HG03378 (cell line): ENCODE measurements at regions not wholly inside any gene's neighbourhood (a gene's known extent, or its start where the extent isn't known, plus 50 kb on each side); places are given as distances from the start of the nearest gene placed in this dataset.

ENCODE experiments used
- ATAC-seq: cut with Tn5 transposase; IDR thresholded peaks from one replicate; pipeline ENCODE4 v1.9.1; 2021; ENCODE audit warnings: mild to moderate bottlenecking, moderate library complexity; ENCODE audit not compliant: unreplicated experiment

- no peak for ATAC-seq
Measured at GRCh38 chr6:119587537-119587936, 238.0 kb upstream of the MAN1A1 start.

DNA sequence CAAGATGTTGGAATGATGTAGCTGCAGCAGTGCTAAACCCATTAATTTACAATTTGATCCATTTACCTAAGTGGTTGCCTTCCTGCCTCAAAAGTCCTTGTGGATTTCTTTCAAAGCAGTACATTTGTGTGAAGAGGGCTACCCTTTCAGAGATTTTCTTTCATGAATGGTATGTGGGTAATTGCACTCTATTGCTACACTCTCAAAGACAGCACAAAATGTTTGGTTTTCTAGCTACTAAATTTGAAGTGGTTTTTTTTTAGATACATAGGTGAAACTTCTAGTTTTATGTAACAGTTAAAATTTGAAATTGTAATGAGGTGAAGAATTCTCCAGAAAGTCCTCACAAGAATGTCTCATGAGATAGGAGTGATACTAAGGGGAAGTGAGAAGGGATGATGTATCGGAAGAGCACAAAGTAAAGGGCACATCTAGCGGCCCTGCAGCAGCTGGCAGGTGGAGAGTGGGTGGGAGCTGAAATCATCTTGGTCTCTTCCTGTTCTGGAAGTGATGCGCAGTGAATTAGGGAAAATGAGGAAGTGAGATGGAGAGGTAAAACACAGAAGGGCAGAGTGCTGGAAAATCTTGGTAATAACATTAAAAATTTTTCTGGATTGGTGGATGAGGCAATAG is 236.8 kb upstream of the MAN1A1 start:
- peak; percentile 93 for ATAC-seq

DNA sequence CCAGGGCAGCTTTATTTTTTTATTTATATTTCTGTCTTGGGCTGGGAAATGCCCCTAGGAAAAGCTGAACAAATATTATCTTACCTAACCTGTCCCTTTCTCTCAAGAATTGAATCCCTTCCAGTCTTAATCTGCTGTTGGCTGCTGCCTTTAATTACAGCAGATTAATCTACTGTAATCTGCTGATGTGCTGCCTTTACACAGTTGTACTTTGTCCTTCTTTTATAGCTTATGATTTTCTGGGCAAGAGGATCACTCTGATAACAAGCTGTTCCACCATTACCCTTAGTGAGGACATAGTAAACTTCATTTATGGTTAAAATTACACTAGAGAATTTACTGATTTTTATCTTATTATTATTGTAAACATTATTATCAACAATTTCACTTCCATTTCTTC is 234.5 kb upstream of the MAN1A1 start:
- no peak for ATAC-seq

DNA sequence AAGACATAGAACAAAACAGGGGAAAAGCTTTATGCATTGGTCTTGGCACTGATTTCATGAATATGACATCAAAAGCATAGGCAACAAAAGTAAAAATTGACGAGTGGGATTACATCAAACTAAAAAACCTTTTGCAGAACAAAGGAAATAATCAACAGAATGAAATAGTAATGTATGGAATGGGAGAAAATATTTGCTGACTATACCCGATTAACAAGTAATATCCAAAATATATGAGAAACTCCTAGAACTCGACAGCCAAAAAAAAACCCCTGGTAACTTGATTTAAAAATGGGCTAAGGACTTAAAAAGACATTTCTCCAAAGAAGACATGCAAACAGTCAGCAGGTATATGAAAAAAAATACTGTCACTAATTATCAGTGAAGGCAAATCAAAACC is 231.7 kb upstream of the MAN1A1 start:
- ATAC-seq: no peak

DNA sequence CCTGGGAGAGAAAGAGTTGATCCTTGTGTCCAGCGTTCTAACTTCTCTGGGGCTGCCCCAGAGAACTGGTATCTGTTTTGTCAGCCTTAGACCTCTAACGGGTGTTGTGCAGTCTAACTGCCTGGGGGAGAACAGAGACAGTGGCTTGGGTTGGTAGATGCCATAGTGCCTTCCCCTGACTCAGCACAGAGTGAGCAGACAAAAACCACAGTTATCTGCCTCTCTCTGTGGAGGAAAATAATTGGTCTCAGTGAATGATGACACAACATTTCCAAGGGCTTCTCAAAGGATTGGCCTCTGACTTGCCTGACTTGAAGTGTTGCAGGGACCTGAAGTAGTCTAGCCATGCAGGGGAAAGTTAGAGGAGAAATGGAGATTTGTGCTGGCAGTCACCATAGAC is 226.2 kb upstream of the MAN1A1 start:
- ATAC-seq: no peak

DNA sequence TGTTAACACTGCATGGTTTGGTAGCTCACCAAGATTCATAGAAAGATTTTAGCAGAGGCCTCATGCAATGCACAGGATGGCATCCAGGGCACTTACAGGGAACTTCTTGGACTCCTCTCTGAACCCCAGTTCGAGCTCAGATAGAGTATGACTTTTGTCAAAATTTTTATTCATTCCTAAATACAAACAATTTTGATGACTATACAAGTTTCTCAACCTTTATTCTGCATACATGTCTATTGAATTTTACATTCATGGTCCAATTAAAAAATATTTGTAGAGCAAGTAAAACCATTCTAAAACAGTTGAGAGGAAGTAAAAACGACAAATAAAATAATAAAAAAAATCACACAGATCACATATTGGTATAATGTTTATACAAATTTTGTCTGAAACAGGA is 219.0 kb upstream of the MAN1A1 start:
- ATAC-seq: no peak

- no peak for ATAC-seq
Measured at GRCh38 chr6:119566546-119567260, 217.1 kb upstream of the MAN1A1 start.

DNA sequence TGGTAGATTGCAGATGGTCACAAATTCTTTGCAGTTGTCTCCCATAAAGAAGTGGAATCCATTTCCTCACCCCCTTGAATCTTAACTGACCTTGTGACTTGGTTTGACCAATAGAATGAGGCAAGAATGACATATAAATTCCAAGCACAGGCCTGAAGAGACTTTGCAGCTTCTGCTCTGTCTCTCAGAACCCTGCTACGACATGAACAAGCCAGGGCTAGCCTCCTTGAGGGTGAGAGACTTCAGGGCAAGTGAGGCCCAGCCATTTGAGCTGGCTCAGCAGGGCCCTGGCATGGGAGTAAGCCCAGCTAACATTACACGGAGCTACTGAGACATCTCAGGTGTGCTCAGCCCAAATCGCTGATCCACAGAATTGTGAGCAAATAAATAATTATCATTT is 216.3 kb upstream of the MAN1A1 start:
- no peak for ATAC-seq

GRCh38 chr6:119562168-119562567 is 212.6 kb upstream of the MAN1A1 start:
- ATAC-seq: no peak

DNA sequence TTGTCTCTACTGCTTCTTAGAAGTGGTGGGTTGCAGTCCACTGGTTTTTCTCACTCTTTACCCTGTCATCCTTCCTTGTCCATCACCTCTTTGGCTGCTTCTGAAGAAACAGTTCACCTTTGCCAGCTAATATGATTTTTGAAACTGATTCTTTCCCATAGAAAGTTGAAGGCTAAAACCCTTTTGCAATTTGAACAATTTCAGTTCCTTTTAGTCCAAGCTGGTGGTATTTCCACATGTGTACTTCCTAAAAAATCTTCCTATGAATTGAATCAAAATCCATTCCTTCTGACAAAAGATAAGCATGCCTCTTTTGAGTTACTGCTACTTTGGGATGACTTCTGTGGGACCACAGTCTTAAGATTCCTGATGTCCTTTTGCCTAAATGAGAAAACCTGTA is 210.0 kb upstream of the MAN1A1 start:
- ATAC-seq: no peak

DNA sequence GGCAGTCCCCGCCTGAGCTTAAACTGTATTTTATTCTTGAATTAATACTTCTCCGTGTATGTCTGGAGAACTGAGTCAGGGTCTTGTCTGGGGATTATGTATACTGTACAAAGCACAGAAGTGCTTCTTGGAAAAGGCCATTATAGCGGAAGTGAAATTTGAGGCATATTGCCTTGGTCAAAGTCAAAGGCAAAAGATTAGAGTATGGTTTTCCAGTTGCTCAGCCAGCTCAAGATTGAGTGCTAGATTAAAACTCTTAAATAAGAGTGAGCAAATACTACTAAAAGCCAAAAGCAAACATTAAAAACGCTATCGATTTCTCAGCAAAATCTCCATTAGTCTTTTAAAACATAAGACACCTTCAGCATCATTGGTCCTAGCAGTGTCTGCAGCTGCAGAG is 207.7 kb upstream of the MAN1A1 start:
- no peak for ATAC-seq

DNA sequence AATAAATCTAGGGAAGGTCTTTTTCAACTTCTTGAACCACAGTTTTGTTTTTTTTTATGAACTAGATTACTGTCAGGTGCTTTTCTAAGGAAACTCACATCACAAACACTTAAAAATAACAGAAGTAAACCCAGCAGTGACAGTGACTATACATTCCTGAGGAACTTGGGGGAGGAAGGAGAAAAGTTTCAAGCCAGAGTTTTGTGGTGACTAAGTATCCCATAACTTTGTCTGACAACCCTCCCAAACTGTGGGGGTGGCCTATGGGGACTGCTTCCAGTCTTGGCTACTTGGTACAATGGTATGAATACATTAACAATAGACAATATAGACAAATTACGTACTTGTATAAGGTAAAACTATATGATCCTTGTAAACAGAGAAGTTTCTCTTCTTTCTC is 202.5 kb upstream of the MAN1A1 start:
- no peak for ATAC-seq

DNA sequence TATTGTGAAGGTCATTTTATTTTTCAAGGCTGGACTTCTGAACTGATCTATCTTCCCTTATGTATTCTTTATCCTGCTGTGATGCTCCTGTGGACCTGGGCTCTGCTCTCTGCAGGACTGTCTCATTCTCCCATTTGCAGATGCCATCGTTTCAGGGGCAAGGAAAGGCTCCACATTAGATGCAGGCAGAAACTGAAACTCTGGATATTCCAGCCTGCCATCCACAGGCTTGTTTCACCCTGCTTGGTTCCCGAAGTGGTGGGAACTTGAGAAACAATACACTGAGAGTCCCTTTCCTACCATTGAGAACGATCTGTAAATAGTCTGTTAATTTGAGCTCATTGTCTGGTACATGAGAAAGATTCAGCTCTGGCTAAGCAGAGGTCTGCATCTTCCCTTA is 197.5 kb upstream of the MAN1A1 start:
- ATAC-seq: no peak

DNA sequence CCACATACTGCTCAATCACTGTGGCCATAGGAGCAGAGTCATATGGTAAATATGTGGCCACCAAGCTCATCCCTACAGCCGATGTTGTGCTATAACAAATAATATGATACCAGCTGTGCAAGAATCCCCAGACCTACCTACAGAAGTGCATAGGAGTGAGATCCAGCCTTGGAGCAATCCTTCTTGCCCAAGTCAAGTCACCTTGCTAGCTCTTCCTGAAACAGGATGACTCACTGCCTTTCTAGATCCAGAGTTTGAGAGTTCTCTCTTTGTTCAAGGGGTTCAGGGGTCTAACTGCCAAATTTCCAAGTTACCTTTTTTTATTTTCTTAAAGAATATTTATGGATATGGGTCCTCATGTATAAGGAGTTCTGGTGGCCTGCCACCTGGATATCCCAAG is 195.7 kb upstream of the MAN1A1 start:
- no peak for ATAC-seq

DNA sequence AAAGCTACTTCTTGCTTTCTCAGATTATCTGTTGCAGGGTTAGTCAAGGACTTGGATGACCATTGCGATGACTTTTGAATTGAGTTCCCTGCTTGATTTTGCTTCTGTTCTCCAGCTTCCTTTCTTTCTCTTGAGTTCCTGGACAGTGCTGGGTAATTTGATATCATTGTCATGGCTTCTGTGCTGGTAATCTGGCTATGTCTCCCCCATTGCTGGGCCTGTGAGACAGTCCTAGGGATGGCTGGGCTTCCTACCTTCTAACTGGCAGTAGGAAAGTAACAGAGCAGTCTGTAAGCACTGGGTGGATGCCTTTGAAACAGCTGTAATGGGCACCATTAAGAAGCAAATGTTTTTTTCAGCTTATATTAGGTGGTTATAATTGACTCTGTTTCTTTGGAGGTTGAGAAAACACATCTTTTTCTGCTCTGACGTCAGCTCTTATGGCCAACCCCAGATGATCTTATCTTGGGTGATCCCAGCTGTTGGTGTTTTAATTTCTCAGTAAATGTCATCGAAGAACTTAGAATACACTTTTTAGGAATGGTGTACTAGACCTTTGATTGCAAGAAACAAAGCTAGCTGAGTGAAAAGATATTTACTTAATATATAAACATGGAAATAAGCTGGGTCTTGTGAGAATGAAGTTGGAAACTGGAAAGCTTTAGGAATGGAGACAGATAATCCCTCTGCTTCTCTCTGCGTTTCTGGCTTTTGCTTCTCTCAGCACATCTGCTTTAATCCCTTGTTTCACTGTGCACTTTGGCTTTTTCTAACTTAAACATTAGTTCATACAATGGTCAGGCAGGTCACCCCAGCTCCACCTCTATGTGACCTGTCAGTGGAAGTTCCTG is 195.0 kb upstream of the MAN1A1 start:
- ATAC-seq: no peak

GRCh38 chr6:119543332-119543731 is 193.8 kb upstream of the MAN1A1 start:
- no peak for ATAC-seq

- ATAC-seq: no peak
Measured at GRCh38 chr6:119542037-119542436, 192.5 kb upstream of the MAN1A1 start.

GRCh38 chr6:119541132-119541905 is 191.8 kb upstream of the MAN1A1 start:
- ATAC-seq: no peak

- ATAC-seq: no peak
Measured at GRCh38 chr6:119540417-119540816, 190.9 kb upstream of the MAN1A1 start.

DNA sequence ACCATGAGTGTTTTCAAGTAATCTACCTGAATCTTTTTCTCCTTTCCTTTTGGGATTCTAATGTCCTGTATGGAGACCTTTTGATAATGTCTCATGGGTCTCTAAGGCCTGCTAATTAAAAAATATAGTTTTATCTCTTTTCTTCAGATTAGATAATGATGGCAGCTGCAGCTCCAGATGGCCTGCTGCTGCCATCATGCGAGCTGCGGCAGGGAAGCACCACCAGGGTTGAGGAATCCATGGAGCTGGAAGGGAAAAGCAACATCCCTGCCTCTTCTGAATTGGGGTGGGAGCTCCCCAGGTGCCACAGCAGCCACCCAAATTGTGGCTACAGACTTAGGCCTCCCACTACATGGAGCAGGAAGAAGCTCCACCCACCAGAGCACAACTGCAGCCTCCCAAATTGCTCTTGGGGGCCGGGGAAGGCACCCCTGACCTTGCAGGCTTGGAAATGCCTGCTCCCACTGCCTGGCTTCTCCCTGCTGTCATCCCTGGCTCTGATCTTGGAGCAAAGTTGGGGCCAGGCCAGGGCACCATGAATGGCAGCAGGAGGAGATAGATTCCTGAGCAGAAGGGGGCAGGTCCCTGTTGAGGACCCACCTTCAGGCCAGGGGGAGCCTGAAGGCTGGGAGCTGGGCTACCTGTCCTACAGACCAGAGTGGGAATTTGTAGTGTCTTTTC is 189.6 kb upstream of the MAN1A1 start:
- ATAC-seq: no peak

- no peak for ATAC-seq
Measured at GRCh38 chr6:119536666-119537065, 187.1 kb upstream of the MAN1A1 start.
